Transverse colon (tissue), 4 donors: ENCODE measurements at regions not wholly inside any gene's neighbourhood (a gene's known extent, or its start where the extent isn't known, plus 50 kb on each side); places are given as distances from the start of the nearest gene placed in this dataset.

Experiments
- DNase-seq: peaks from one replicate; pipeline ENCODE4 v3.0.0-alpha.2; 2019
- H3K27ac ChIP-seq, 4 donors: fragments of 200-600 bp; sonication (generic); 2 replicates each; pipeline ENCODE4 v1.5.1; 2016 to 2018; ENCODE audit warnings: inconsistent platforms in 4 of 4
- H3K27me3 ChIP-seq: fragments of 200-600 bp; sonication (generic); 2 replicates; pipeline ENCODE4 v1.5.1; 2017; ENCODE audit warnings: inconsistent platforms
- H3K36me3 ChIP-seq, 4 donors: fragments of 200-600 bp; sonication (generic); 2 replicates each; pipeline ENCODE4 v1.5.1; 2017 to 2019; ENCODE audit warnings: inconsistent platforms in 4 of 4
- H3K4me1 ChIP-seq, 4 donors: fragments of 200-600 bp; sonication (generic); 2 replicates each; pipeline ENCODE4 v1.5.1; 2017 to 2020; ENCODE audit warnings: inconsistent platforms in 4 of 4
- H3K4me3 ChIP-seq, 4 donors: fragments of 200-600 bp; sonication (generic); 1 replicate in 1 of 4; 2 replicates in 3 of 4; pipeline versions ENCODE4 v1.5.1 to v1.6.1; 2017 to 2019; ENCODE audit warnings: inconsistent platforms in 4 of 4
- H3K9me3 ChIP-seq, 2 donors: fragments of 200-600 bp; sonication (generic); 2 replicates each; pipeline ENCODE4 v1.5.1; 2017 to 2019; ENCODE audit warnings: inconsistent platforms in 2 of 2
- CTCF ChIP-seq, 5 experiments: fragments of 200-600 bp in 3 of 5; fragments of 450-650 bp in 2 of 5; sonication (generic) in 3 of 5; IDR thresholded peaks; 1 replicate in 2 of 5; 2 replicates in 3 of 5; pipeline ENCODE4 v1.5.1; 2016 to 2017; ENCODE audit warnings: antibody characterized with exemption in 5 of 5, inconsistent platforms in 3 of 5, mild to moderate bottlenecking in 2 of 5, moderate library complexity in 1 of 5
- EP300 ChIP-seq: sonication (generic); formaldehyde crosslinking; IDR thresholded peaks from one replicate; pipeline ENCODE4 v1.6.1; 2017; ENCODE audit warnings: antibody characterized with exemption, low read depth
- POLR2A ChIP-seq: fragments of 450-650 bp; IDR thresholded peaks from one replicate; pipeline ENCODE4 v1.6.1; 2016; ENCODE audit warnings: antibody characterized with exemption, mild to moderate bottlenecking, moderate library complexity
- POLR2AphosphoS5 ChIP-seq, 3 donors: sonication (generic); formaldehyde crosslinking; IDR thresholded peaks; one replicate each; pipeline ENCODE4 v1.6.1; 2016; ENCODE audit warnings: antibody characterized with exemption in 3 of 3
- WGBS, 2 donors: methylation state at CpG; one replicate each; pipeline ENCODE4 v1.1.5; 2018; ENCODE audit warnings: low coverage in 1 of 2; 5-methylcytosine and 5-hydroxymethylcytosine counted together
- in situ Hi-C, 4 donors: fragments of 200-750 bp; cut with MboI; loops; one replicate each; pipeline versions ENCODE4 v1.15.0 to v1.15.1; 2017; ENCODE audit warnings: low sequenced_read_pairs in 3 of 4, low pct_ligation_motif_present in 1 of 4, low pct_unique_long_range_greater_than_20kb in 1 of 4
- intact Hi-C: fragments of 100-400 bp; cut with DNase I; formaldehyde crosslinking; loops from one replicate; pipeline ENCODE4 v1.15.1; 2023; ENCODE audit warnings: low total_unique reads

DNA sequence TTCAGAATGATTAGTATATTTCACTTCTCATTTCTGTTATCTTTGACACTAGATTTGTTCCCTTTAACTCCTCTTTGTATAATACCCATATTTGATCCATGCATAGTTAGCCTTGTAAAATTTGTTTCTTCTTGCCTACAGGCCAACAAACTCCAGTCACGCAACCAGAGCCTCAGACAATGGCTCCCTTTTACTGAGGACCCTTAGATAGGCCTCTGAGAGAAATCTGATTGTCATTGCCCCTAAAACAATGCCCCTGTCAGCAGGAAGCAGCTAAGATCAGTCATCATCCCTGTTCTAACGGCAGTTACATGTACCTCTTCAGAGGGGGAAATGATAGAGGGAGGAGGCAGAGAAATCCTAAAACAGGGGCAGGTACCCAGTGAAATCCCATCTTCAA is 190.6 kb upstream of the TENT5D start:
- WGBS, 2 donors = 58% methylated on average over 2 of the region's 2 CpGs; no CpG with 5 or more reads in 1 of the 2 donors
- in situ Hi-C loops (no loop called here), intact Hi-C loops (no loop called here)
- H3K4me1 ChIP-seq = no peaks in the 10 kb centered on the region
- DNase-seq = no peak
- TF ChIP-seq EP300 (no peak), POLR2AphosphoS5 (IDR thresholded peaks at IDR 0.05) (no peak)
- H3K27ac ChIP-seq = no peak overlapping the region
- H3K36me3 ChIP-seq = no peaks in the 10 kb centered on the region
- no peaks in the 10 kb centered on the region for H3K27me3 ChIP-seq
- H3K4me3 ChIP-seq = no peak overlapping the region
- no peaks in the 10 kb centered on the region for H3K9me3 ChIP-seq

DNA sequence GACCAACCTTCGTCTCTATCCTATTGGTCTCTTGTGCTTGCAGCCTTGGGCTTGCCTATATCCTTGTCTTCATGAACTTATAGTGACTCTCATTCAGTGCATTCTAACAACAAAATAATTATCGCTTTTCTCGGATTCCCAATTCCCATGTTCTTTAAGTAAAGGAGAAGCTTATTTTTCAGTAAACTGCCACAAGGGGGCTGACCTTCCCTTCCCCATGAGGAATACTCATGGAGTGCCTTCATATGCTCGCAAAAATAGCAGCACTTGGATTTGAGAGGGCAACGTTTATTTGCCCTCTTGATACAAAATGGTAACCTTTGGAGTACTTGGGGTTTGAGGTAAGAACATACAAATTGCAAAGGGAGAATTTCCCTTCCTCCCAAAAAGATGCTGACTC is 183.2 kb upstream of the TENT5D start:
- no peak for DNase-seq
- H3K36me3 ChIP-seq = no peaks in the 10 kb centered on the region
- TF ChIP-seq POLR2A = no peak
- TF ChIP-seq EP300 = no peak
- no peak for TF ChIP-seq POLR2AphosphoS5 (IDR thresholded peaks at IDR 0.05)
- TF ChIP-seq CTCF (IDR thresholded peaks at IDR 0.05) = no peak
- no peak overlapping the region for H3K4me3 ChIP-seq
- WGBS, 2 donors = 68 to 84% methylated on average over 3 to 5 of the region's 5 CpGs
- H3K4me1 ChIP-seq = no peaks in the 10 kb centered on the region
- H3K27me3 ChIP-seq = no peaks in the 10 kb centered on the region
- in situ Hi-C loops (no loop called here), intact Hi-C loops (no loop called here)
- no peaks in the 10 kb centered on the region for H3K9me3 ChIP-seq
- no peak overlapping the region for H3K27ac ChIP-seq

GRCh38 chrX:80246271-80246670 is 174.0 kb upstream of the TENT5D start:
- WGBS, 2 donors = 23 to 50% methylated on average over 1 to 2 of the region's 2 CpGs
- in situ Hi-C loops (no loop called here), intact Hi-C loops (no loop called here)
- Histone ChIP-seq H3K36me3 (no peaks in the 10 kb centered on the region), H3K4me1 (no peaks in the 10 kb centered on the region), H3K27ac (no peak overlapping the region), H3K9me3 (no peaks in the 10 kb centered on the region), H3K27me3 (no peaks in the 10 kb centered on the region), H3K4me3 (no peak overlapping the region)
- no peak for DNase-seq
- no peak for TF ChIP-seq POLR2A
- TF ChIP-seq EP300 = no peak
- no peak for TF ChIP-seq POLR2AphosphoS5 (IDR thresholded peaks at IDR 0.05)
- TF ChIP-seq CTCF (IDR thresholded peaks at IDR 0.05) = no peak

DNA sequence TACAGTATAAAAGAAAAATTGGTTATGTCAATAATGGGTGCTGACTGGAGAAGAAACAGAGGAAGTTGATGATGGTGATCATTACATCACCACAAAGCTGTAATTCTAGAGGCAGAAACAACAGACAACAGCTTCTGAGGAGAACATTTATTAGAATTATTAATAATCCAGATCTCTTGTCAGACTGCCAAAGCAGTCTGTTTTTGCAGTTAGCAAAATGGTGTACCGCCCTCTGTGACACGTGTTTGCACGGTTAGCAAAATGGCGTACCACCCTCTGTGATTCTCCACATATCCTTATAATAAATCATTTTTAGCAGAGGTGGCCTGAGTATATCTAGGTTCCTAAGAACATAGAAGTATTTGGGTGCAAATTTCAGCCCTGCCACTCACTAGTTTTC is 154.0 kb upstream of the TENT5D start:
- no peak for DNase-seq
- 86% methylated on average over 4 of the region's 4 CpGs; no CpG with 5 or more reads in 1 of the 2 donors for WGBS, 2 donors
- Histone ChIP-seq H3K4me3 (no peak overlapping the region), H3K36me3 (no peaks in the 10 kb centered on the region), H3K27me3 (no peaks in the 10 kb centered on the region), H3K4me1 (no peaks in the 10 kb centered on the region), H3K27ac (no peak overlapping the region), H3K9me3 (no peaks in the 10 kb centered on the region)
- in situ Hi-C loops (no loop called here), intact Hi-C loops (no loop called here)
- TF ChIP-seq POLR2A = no peak
- TF ChIP-seq EP300 = no peak
- no peak for TF ChIP-seq CTCF (IDR thresholded peaks at IDR 0.05)
- TF ChIP-seq POLR2AphosphoS5 (IDR thresholded peaks at IDR 0.05) = no peak

- no peak overlapping the region for H3K27ac ChIP-seq
- no peak for DNase-seq
- H3K4me3 ChIP-seq = no peak overlapping the region
- no peaks in the 10 kb centered on the region for H3K4me1 ChIP-seq
- TF ChIP-seq POLR2A (no peak), POLR2AphosphoS5 (IDR thresholded peaks at IDR 0.05) (no peak), CTCF (IDR thresholded peaks at IDR 0.05) (no peak), EP300 (no peak)
- H3K27me3 ChIP-seq = no peaks in the 10 kb centered on the region
- no peaks in the 10 kb centered on the region for H3K9me3 ChIP-seq
- intact Hi-C loops (no loop called here), in situ Hi-C loops (no loop called here)
- no peaks in the 10 kb centered on the region for H3K36me3 ChIP-seq
Measured at GRCh38 chrX:80266979-80267378, 153.3 kb upstream of the TENT5D start.
